GM21737 (cell line): ENCODE measurements at regions not wholly inside any gene's neighbourhood (a gene's known extent, or its start where the extent isn't known, plus 50 kb on each side); places are given as distances from the start of the nearest gene placed in this dataset.

Source experiments
- ATAC-seq: cut with Tn5 transposase; IDR thresholded peaks from one replicate; pipeline ENCODE4 v1.9.1; 2021; ENCODE audit warnings: mild to moderate bottlenecking, moderate library complexity; ENCODE audit not compliant: unreplicated experiment

DNA sequence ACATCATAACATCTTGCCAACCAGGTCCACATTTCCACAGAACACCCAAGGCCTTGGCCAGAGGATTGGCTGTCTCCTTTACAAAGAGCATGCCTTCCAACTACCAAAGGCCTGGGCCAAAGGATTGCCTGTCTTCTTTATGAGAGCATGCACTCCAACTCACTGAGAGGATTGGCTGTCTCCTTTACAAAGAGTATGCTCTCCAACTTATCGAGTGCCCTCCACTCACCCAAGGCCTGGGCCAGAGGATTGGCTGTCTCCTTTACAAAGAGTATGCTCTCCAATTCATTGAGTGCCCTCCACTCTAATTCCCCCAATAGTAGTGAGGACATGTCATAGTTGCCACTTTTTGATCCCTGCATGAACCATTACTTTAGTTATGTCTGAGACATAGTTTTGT lies 79.9 kb upstream of the TAS2R1 start:
- ATAC-seq: no peak

DNA sequence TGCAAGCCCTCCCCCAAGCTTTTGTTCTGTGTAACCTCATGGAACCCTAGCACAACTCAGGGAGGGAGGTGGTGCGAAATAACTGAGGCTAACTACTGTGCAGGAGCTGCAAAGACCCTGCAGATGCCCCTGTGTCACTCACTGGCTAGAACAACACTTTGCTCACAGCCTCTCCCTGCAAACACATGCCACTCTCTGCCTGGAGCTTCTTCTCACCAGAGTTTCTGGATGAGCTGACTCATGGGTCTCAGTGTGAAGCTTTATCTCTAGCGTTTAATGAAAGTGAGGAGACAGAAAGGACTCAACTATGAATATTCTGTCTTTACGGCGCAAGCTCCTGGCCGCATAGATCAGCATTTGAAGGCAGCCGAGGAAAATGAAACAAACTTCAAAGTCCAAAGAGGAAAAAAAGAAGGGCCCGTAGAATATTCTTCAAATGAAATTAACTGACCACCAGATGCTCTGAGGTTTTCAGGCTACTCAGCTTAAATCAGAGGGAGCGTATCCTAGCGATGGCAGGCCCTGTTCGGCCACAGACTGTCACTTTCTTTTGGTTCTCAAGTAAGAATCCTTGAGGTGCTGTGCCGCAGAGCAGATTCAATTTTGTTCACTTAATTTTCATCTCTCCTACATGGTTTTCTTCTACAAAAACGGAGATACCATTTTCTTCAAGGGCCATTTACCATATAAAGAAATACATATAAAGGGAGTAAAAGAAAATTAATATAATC lies 77.7 kb upstream of the TAS2R1 start:
- ATAC-seq: no peak

DNA sequence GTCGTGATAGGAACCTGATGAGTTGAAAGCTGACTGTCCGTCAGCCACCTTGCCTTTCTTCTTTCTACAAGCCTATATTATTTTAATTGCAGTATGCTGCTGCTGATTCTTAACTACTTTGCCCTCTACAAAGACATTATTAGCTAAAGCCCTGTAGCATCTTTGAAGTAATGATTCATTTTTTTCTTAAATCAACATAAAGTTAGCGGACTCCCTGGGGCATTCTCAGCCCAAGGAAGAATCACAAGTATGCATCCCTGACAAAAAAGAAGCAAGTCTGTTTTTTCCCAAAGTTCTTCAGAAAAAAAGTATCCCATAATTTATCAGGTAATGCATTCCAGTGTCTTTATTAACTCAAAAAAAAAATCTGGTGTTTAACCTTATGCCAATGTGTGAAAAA lies 69.5 kb upstream of the TAS2R1 start:
- ATAC-seq: no peak

DNA sequence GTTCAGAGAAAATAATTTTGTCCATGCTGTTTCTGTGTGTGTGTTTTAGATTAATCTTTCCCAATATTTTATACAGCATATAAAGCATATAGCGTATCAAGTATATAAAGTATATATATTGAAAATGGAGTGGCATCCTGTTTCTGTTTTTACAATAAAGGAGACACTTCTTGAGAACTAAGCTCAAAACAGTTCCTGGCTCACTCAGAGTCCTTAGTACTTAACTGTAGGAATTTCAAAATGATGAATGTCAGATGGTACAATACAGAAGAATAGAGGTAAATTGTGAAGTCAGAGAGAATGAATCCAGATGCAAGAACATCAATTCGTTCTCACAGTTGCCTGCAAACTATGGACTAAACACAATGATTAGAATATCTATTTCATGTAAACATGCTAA lies 68.7 kb upstream of the TAS2R1 start:
- ATAC-seq: no peak

DNA sequence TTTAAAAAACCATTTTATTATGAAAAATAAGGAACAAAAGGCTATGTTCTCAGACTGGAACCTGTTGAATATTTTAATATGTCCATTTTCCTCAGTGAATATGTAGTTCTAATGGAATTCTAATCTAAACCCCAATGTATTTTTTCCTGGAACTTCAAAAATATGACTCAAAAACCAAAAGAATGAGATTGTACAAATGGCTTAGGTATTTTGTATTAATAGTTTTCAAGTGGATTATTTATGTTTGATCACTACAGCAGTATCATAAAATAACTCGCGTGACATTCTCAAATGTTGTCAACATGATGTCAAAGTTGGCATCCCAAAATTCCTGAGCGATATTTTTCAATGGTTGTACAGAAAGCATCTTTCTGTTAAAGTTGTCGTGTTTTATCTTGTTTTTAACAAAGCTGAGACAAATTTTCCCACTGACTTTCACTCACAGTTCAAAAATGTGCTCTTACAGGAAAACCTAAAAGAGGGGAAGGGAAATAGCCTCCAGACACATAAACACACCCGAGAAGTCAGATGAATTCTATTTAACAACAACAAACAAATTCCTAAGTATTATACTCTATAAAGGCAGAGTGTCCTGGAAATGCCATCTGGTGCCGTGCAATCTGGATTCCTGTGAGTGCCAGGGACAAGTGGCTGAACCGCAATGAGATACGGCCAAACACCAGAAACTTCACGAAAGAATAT lies 68.1 kb upstream of the TAS2R1 start:
- no peak for ATAC-seq

DNA sequence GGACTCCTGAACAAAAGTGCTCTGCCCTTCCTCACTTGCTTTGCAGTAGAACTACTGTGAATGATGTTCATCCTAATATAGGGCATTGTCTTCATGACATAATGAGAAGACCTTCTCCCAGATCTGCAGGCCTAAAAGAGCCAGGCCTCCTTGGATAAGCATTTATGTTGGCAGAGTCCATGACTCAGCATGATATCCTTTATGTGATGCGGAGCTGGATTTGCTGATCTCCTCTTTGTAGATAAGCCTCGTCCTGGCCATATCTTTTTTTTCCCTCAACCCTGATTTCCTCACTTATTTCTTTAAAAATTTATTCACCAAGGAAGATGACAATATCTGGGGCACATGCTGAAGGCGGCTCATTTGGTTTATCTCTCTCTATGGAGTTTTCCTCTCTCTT lies 62.4 kb upstream of the TAS2R1 start:
- ATAC-seq: no peak

DNA sequence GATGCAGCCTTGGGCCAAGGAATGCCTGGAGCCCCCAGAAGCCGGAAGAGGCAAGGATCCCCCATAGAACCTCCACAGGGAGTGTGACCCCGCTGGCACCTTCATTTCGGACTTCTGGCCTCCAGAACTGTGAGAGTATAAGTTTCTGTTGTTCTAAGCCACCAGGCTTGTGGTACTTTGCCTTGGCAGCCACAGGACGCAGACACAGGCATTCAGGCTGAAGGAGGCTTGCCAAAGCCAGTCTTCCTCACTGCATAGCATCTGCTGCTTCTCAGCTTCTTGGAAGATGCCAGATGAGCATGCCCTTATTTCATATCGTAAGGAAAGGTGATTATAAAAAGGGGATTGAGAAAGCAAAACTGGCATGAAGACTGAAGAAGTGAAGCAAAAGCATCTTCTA lies 61.1 kb upstream of the TAS2R1 start:
- no peak for ATAC-seq

DNA sequence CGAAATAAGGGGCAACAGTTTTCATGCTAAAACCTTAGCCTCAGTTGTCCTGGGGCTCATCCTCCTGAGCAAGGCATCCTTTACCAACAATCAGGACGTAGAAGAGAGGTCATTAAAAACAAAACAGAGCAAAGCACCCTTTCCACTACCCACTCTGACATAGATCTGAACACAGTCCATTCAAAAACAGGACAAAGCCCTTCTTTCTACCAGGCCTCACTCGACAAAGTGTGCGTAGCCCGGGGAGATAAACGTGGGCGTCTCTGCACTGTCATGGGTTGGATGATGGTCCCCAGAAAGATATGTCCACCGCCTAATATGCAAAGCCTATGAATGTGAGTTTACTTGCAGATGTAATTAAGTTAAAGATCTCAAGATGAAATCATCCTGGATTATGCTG lies 60.6 kb upstream of the TAS2R1 start:
- ATAC-seq: no peak

DNA sequence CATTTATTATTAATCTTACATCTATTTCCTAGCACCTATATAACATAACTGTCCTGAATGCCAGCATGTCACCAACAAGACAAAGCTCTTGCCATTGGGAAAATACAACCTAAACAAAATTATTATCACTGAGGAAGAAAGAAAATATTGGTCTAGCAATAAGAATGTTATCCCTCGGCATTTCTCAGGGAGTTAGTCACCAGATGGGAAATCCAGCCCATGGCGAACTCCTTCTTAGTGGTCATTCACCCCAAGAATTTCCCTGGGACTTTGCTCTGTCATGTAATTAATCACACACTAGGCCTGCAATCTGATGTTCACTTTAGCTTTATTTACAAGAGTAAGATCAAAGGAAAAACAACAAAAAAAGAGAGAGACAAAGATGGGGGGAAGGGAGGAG lies 56.1 kb upstream of the TAS2R1 start:
- no peak for ATAC-seq

DNA sequence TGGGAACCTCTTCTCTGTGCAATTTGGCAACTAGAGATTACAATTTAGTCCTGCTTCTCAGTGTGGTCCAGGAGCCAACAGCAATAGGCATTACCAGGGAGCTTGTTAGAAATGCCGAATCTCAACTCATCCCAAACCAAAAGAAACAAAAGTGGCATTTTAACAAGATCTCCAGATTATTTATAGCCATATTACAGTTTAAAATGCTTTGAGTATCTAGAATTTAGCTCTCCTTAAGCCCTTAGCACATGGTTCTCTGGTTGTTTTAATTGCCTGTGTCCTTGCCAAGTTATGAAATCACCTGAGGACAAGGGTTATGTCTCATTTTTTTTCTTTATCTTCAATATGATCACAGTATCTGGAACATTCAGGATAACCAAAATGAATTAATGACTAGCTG lies 51.6 kb upstream of the TAS2R1 start:
- ATAC-seq: no peak
